GM20431 (cell line): ENCODE measurements at regions not wholly inside any gene's neighbourhood (a gene's known extent, or its start where the extent isn't known, plus 50 kb on each side); places are given as distances from the start of the nearest gene placed in this dataset.
"Not testable (repeated sequence)": the region's sequence is repeated elsewhere in the genome, so short reads cannot be mapped to it uniquely, and the experiment has no call there.

ENCODE experiments used
- in situ Hi-C: fragments of 300-500 bp; cut with MseI, MboI; formaldehyde crosslinking; loops from one replicate; pipeline ENCODE4 v1.15.0; 2020; ENCODE audit warnings: low sequenced_read_pairs; ENCODE audit not compliant: unreplicated experiment

DNA sequence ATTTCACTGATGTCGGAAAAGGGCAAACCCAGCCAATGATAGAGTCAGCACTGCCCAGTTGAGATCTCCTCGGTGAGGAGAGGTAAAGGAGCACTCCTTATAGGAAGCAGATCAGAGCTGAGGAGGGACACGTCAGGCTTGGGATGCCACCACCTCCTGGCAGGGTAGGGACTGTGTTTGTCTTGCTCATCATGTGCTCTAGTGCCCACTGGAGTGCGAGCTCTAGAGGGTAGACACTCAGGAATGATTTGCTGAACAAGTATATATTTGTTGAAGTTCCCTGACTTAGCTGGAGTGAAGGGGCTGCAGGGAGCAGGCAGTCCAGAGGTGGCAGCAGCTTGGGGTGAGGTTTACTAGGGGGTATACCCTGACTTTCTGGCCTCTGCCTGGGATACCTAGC lies 146.5 kb downstream of the NOC3L start:
- in situ Hi-C loops = no loop called here

DNA sequence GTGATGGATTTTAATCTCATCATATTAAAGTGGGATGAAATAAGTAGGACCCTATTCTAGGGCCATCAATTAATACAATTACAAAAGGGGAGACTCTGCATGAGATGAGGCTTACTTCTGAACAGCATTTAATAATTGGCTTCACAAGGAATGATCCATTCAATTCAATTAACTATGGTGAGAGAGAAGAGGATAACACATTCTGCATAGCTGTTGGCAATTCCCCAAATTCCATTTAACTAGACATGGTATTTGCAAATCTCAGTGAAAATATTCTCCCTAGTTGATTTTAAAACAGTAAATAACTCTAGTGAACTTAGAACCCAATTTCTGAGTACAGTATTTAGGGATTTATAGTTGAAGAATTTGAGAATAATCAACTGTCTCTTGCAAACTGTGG lies 145.3 kb downstream of the NOC3L start:
- in situ Hi-C loops = no loop called here

DNA sequence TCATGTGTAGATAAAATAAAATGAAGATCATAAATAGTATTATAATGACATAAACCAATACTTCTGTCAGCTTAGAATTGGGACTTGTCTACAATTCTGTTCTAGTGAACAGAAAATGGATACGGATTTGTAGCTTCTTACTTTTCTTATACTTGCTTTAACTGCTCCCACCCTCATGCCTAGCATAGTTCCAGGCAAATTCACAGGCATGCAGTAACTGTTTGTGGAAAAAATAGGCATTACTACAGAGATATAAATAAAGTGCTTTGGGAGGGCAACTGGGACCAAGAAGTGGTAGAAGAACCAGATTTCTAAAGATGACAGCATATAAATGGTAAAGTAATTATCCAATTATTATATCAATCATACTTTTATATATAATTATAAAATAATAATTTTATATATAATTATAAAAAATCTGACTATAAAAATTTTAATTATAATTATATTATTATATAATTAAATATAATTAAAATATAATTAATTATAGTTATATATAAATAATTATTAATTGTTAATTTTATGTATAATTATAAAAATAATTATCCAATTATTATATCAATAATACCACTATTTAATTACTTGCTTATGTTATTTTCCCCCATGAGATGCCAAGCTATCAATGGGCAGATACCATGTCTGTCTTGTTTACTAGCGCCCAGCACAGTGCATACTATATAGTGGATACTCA lies 144.1 kb downstream of the NOC3L start:
- in situ Hi-C loops = no loop called here

DNA sequence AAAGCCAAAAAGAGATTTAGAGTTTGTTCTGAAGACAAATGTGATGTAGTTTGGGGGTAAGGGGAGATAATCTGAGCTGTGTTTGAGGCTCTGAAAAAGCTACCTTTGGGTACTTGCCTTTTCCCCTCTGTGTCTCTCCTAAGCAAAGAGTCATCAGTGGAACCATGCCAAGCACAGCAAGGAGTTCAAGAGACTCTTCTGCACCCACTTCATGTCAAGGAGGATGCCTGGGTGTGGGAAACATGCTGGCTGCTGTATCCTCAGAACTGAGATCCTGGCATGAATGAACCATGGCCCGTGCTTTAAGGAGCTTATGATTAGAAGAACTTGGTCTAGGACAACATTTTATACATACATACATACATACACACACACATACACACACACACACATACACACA lies 142.9 kb downstream of the NOC3L start:
- in situ Hi-C loops = no loop called here

DNA sequence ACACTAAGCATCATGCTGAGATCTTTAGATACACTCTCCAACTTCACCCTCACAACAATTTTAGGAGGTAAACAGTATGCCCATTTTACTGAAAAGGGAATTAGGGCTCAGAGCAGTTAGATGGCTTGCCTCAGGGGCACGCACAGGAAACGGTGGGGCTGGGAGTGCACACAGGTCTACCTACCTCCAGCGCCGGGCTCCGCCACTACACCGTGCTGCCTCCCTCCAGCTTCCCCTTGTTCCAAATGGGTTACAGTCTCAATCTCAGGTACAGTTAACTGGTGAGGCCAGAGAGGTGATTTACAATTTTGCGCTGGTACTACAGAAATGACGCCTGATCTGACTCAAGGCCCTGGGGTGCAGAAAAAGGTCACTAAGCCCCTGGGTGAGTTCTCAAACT lies 142.0 kb downstream of the NOC3L start:
- in situ Hi-C loops = no loop called here

DNA sequence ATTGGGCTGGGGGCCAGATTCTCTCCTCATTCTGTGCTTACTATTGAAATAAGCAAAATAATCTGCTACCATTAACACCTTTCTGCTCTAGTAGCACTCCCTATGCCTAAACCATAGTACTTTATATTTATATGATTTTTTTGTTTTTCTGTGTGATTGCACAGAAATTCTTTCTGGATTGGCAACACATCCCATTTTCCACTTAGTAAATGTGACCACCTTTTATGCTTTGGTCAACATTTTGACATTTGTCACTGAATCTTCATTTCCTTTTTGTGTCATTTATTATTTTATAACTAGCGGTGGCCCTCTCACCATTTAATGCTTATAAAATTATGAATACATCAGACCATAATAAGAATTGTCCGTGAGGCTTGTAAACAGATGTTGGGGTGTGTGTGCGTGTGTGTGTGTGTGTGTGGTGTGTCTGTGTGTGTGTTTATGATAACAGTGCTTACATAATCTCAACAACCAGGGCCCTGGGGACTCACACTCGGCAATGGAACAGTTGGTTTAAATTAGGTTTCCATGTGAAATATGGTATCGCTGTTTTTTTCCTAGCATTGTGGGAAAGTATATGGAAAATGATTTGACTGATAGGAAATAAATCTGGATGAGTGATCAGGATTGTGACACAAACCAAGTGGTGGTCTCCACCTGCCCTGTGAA lies 138.9 kb downstream of the NOC3L start:
- in situ Hi-C loops = no loop called here

DNA sequence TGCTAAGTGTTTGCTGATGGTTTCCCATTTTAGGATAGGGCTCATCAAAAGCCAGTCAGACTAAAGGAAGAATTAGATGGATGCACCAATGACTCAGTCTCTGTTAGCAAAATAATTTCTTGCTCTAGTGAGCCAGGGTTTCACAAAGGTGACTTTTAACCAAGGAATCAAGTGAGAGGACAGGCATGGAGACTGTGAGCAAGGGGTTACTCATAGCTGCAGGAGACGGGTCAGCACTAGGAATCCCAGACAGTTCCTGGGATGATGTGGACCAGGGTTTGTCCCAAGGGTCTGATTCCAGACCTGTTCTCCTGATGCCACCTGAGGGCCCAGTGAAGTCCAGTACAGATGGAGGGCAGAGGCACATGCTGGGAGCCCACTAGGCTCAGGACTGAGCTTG lies 138.1 kb downstream of the NOC3L start:
- in situ Hi-C loops = no loop called here

DNA sequence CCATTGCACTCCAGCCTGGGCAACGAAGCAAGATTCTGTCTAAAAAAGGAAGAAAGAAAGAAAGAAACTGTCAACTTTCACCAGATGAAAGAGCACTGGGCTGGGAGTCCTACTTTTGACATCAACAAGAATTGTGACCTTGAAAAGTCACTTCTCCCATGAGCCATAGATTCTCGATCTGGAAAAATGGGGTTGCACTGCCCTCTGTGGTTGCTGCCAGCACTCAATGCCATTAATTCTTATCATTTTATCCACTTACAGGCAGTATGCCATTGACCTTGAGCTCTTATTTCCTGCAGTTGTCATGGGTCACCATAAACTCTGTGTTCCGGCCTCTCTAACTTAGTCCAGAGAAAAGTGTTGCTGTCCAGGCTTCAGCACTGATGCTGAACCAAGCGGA lies 137.2 kb downstream of the NOC3L start:
- in situ Hi-C loops = no loop called here

DNA sequence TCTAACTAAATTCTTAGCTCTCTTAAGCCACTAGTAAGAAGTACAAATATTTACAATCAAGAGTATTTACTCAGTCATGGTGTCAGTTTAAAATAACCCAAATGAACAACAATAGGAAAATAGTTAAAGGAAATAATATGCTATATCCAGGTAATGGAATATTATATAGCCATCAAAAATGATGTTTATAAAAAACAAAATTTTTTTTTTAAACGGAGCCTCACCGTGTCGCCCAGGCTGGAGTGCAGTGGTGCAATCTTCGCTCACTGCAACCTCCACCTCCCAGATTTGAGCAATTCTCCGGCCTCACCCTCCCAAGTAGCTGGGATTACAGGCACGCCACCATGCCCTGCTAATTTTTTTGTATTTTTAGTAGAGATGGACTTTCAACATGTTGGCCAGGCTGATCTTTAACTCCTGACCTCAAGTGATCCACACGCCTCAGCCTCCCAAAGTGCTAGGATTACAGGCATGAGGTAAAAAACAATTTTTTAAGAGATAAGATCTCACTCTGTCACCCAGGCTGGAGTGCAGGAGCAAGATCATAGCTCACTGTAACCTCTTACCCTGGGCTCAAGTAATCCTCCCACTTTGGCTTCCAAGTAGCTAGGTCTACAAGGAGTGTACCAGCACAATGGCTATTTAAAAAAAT lies 132.5 kb downstream of the NOC3L start:
- in situ Hi-C loops = no loop called here

DNA sequence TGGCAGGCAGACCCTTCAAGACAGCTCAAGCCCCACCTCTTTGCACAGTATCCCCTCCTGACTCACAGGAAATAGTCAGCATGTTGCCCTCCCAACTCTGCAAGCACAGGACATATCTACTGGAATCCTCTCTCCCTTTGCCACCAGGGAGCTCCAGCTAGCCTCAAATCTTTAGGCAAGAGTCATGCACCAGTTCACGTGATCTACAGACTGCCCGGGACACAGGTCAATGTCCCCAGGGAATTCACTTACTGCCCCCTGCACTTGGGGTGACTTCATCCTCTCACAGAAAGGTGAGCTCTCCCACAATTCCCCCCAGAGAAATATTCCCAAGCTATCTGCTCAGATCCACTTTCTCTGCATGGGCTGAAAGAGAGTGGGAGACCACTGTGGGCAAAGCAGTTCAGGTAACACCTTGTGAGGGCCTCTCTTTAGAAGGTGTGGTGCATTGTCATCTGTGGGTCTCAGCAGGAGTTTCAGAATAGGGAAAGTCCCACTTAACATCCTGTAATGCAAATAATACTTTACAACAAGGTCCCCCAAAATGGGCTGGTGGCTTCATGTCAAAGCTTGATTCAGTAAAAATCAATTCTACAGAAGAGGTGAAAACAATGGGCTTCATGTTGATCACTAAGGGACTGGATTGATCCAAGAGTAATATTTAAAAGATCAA lies 129.9 kb downstream of the NOC3L start:
- in situ Hi-C loops = no loop called here

DNA sequence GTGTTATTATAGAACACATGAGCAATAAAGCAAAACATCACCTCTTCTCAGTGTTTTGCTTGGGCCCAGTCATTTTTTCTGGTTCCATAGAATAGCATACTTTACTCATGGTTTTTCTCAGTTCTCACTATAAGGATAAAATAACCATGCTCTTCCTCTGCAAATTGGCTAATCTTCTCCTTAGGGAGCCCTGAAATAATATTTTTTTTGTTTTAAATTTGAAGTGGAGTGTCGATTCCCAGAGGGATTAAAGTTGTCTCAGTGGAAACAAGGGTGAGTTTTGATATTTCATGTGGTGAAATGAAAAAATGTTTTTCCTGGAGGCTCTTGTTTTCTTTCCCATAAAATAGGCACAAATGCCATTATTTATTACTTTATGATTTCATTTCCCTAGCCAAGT lies 127.3 kb downstream of the NOC3L start:
- in situ Hi-C loops = no loop called here

DNA sequence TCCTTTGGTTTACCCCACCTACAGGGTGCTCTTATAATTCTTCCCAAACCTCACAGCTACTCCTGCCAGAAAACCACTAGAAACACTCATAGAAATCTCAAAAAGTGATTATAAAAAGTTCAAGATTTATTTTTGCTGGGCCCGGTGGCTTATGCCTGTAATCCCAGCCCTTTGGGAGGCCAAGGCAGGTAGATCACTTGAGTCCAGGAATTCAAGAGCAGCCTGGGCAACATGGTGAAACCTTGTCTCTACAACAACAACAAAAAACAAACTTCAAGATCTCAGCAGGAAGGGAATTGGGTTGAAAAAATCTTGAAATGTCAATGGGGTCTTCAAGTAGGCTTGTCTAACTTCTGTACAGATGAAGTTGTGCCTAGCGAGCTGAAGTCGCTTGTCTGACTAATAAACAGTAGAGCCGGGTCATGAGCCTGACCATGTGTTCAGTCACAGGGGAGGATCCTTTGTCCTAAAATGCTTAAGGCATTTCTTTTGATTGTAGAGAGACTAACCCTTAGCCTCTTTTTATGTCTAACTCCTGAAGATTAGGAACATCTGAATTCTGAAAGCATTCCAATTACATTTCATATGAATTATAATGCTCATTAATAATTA lies 124.6 kb downstream of the NOC3L start:
- in situ Hi-C loops = no loop called here

DNA sequence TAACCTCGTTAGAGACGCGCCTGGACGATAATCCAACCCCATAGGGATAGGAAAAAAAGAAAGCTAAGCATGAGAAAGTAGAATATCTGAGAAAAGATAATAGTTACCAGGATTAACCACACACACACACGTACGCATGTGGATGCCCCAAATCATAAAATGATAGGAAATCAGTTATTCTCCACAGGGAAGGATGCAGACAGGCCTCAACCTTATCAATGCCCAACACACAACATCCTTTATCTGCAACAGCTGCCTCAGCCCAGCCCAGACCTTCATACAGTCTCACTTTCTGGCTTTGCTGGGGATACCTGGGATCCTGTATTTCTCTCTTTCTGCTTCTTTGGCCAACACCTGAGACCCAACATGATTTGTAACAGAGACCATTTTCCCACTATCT lies 123.0 kb downstream of the NOC3L start:
- in situ Hi-C loops = no loop called here

DNA sequence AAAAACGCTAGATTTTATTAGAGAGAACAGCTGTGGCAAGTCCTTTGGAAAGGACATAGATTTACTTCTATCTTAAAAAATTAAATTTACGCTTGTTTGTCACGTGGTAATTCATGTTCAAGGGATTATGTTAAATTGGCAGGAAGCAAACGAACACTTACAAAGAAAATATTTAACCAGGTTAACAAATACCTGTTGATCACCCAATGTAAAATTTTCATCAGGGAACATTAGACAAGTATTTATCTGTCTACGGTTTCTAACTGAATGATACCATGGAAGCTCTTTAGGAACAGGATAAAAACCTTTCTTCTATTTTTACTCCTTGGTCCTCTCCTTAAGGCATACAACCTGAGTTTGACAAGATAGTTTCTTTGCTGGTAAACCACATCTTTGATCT lies 122.2 kb downstream of the NOC3L start:
- in situ Hi-C loops = no loop called here

DNA sequence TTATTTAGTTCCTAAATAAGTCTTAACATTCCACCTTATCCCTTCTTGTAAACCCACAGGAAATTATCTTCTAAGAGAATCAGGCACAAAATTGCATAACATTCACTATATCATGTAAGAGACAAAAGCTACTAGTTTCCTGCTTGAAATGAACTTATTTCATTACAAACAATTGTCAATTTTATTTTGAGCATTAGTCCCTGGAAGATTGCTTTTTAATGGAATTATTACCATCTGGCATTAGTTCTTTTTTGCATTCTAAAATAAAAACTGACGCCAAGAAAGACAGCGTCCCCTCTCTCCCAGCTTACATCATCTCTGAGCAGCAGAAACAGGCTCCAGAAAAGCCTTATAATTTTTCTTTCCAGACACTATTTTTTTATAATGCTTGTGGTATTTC lies 121.8 kb downstream of the NOC3L start:
- in situ Hi-C loops = no loop called here

DNA sequence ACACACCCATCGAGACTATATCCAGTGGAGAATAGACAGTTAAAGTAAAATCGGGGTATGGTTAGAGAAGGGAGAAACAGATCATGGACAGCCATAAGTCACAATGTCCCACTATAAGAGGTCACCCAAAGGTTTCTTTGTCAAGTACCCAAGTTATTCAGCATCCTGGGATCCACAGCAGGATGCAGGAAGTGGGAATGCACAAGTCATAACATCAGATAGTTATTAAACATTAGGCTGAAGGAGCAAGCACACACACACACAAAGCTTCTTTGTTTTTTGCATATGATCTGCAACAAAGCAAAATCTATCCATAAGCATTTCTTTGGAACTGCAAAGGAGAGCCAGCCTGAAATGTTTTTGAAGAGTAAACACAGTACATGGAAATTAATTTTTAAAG lies 111.6 kb downstream of the NOC3L start:
- in situ Hi-C loops = no loop called here

DNA sequence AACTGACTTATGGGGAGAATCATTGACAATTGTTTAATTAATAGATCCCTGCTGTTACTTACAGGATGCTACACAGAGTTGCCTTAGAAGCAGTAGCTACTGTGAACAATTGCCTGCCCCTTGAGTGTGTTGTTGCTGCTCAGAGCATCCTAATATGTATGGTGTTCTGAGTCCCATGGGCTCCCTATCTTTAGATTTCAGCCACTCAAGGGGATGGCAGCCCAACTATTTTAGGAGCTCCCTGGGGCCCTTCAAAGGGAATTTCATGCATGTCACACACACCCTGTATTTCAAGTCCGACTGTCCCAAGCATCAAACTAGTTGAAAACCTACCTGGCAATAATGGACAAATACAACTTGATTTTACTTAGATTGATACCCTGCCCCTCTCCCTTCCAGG lies 111.2 kb downstream of the NOC3L start:
- in situ Hi-C loops = no loop called here

DNA sequence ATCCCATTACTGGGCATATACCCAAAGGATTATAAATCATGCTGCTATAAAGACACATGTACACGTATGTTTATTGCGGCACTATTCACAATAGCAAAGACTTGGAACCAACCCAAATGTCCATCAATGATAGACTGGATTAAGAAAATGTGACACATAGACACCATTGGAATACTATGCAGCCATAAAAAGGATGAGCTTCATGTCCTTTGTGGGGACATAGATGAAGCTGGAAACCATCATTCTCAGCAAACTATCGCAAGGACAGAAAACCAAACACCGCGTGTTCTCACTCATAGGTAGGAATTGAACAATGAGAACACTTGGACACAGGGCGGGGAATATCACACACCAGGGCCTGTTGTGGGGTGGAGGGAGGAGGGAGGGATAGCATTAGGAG lies 105.3 kb downstream of the NOC3L start:
- in situ Hi-C loops = not testable (repeated sequence)

DNA sequence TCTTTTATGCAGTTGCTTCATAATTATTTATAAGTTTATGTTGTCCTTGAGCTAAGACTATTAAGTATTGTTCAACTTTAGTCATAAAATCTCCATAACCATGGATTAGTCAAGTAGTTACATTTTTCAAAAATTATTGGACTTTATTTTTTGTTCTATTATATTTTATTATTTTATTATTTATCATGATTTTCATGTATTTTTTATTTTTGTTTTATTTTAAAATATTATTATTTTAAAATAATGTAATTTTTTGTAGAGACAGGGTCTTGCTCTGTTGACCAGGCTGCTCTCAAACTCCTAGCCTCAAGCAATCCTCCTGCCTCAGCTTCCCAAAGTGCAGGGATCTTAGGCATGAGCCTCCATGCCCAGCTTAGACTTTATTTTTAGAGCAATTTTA lies 102.3 kb downstream of the NOC3L start:
- in situ Hi-C loops = no loop called here

DNA sequence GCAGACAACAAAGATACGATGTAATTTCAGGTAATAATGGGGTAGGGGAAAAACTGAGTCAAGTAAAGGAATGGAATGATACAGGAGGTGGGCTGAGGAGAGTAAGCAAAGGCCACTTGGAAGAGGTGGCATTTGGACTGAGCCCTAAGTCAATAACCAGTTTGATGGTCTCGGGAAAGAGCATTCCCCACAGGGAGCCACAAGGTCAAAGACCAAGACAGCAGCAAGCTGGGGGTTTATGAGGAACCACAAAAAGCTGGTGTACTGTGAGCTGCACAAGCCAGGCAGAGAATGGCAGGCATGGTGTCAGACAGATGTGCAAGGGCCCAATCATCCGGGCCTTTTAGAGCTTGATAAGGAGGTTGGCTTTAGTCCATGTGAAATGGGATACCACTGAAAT lies 98.7 kb downstream of the NOC3L start:
- in situ Hi-C loops = no loop called here

DNA sequence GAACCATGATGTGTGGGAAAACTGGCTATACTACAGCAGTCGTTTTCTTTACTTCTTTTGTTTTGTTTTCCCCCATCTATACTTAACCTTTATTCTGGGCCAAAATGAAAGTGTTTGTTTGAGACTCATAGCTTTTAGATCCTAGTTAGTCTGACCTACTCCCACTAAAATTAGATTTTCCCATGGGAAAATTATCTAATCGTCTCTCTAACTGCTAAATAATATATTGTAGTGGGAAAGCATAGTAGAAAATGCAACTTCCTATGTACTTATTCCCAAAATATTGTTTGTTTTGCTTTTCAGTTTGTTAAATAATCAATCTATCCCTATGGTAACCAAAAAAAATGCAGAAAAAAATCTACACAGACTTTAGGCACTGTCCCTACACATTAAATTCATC lies 96.6 kb downstream of the NOC3L start:
- in situ Hi-C loops = no loop called here
